SK-N-SH (cell line): ENCODE measurements at regions not wholly inside any gene's neighbourhood (a gene's known extent, or its start where the extent isn't known, plus 50 kb on each side); places are given as distances from the start of the nearest gene placed in this dataset.
"Not testable (repeated sequence)": the region's sequence is repeated elsewhere in the genome, so short reads cannot be mapped to it uniquely, and the experiment has no call there.

Source experiments
- CTCF ChIA-PET: fragments of 300-600, 350-600 bp; formaldehyde crosslinking; extraction: SDS; loops from one replicate; lab custom pipeline; 2021; lab: Yijun Ruan, JAX
- POLR2A ChIA-PET: fragments of 350-600 bp; sonication (Branson Sonifier 250); formaldehyde crosslinking; extraction: SDS; loops from one replicate; lab custom pipeline; 2020; ENCODE audit warnings: antibody characterized with exemption, inconsistent platforms; lab: Yijun Ruan, JAX
- DNase-seq: peaks from one replicate; pipeline ENCODE4 v3.0.0; 2012
- H2AFZ ChIP-seq: fragments of 200-600 bp; sonication (generic); 2 replicates; pipeline ENCODE4 v1.8.1; 2016; ENCODE audit warnings: antibody characterized with exemption, mild to moderate bottlenecking, low read depth
- H3F3A ChIP-seq: fragments of 200-600 bp; sonication (generic); replicated peaks from 2 replicates; pipeline ENCODE3; 2016; ENCODE audit warnings: antibody characterized with exemption, mild to moderate bottlenecking; ENCODE audit not compliant: insufficient read depth
- H3K27ac ChIP-seq, 2 experiments: fragments of 200-500 bp in 1 of 2; fragments of 200-600 bp in 1 of 2; sonication (Bioruptor generic) in 1 of 2; sonication (generic), shearing (Covaris generic) in 1 of 2; 2 replicates each; pipeline versions ENCODE4 v1.5.1 to v1.6.1; 2014 to 2016; ENCODE audit warnings: low read depth in 2 of 2, inconsistent platforms in 1 of 2, low read length in 1 of 2, mild to moderate bottlenecking in 1 of 2, mixed read lengths in 1 of 2
- H3K27me3 ChIP-seq: fragments of 200-600 bp; sonication (generic), shearing (Covaris generic); 2 replicates; pipeline ENCODE4 v1.6.1; 2016; ENCODE audit warnings: mixed run types; ENCODE audit not compliant: insufficient read depth
- H3K36me3 ChIP-seq, 2 experiments: fragments of 200-500 bp in 1 of 2; fragments of 200-600 bp in 1 of 2; sonication (Bioruptor generic) in 1 of 2; sonication (generic) in 1 of 2; replicated peaks in 1 of 2; 2 replicates each; pipeline versions ENCODE3 to v1.5.1; 2014 to 2016; ENCODE audit warnings: low read length in 1 of 2, mild to moderate bottlenecking in 1 of 2; ENCODE audit not compliant: insufficient read depth in 2 of 2, control insufficient read depth in 1 of 2
- H3K4me1 ChIP-seq, 2 experiments: fragments of 200-500 bp in 1 of 2; fragments of 200-600 bp in 1 of 2; sonication (Bioruptor generic) in 1 of 2; sonication (generic), shearing (Covaris generic) in 1 of 2; 2 replicates each; pipeline versions ENCODE4 v1.5.1 to v1.6.1; 2014 to 2016; ENCODE audit warnings: low read depth in 1 of 2, low read length in 1 of 2, mixed run types in 1 of 2; ENCODE audit not compliant: insufficient read depth in 2 of 2, control insufficient read depth in 1 of 2
- H3K4me2 ChIP-seq: fragments of 200-600 bp; sonication (generic), shearing (Covaris generic); 2 replicates; pipeline ENCODE4 v1.6.1; 2017; ENCODE audit warnings: mixed run types
- H3K4me3 ChIP-seq, 2 experiments: fragments of 200-500 bp in 1 of 2; fragments of 200-600 bp in 1 of 2; sonication (Bioruptor generic) in 1 of 2; sonication (generic), shearing (Covaris generic) in 1 of 2; 2 replicates each; pipeline versions ENCODE4 v1.5.1 to v1.8.1; 2014 to 2016; ENCODE audit warnings: low read depth in 2 of 2, inconsistent platforms in 1 of 2, low read length in 1 of 2, mild to moderate bottlenecking in 1 of 2, mixed read lengths in 1 of 2, moderate library complexity in 1 of 2
- H3K79me2 ChIP-seq: fragments of 200-600 bp; sonication (generic); 2 replicates; pipeline ENCODE4 v1.8.1; 2017; ENCODE audit warnings: mild to moderate bottlenecking; ENCODE audit not compliant: insufficient read depth
- H3K9ac ChIP-seq: fragments of 200-600 bp; sonication (generic); 2 replicates; pipeline ENCODE4 v1.6.1; 2017; ENCODE audit warnings: mixed run types
- H3K9me2 ChIP-seq: fragments of 200-600 bp; sonication (generic); 2 replicates; pipeline ENCODE4 v1.6.1; 2017; ENCODE audit warnings: mixed run types
- H3K9me3 ChIP-seq: fragments of 200-600 bp; sonication (generic); 2 replicates; pipeline ENCODE4 v1.6.1; 2017; ENCODE audit warnings: mixed run types, mild to moderate bottlenecking, moderate library complexity
- H4K20me1 ChIP-seq: fragments of 200-600 bp; sonication (generic); 2 replicates; pipeline ENCODE4 v1.6.1; 2017; ENCODE audit warnings: mild to moderate bottlenecking, mixed run types; ENCODE audit not compliant: insufficient read depth
- FOSL2 ChIP-seq: IDR thresholded peaks from 2 replicates; pipeline ENCODE4 v1.4.0; 2012; ENCODE audit warnings: low read depth, mild to moderate bottlenecking, moderate library complexity, borderline replicate concordance
- FOXJ3 ChIP-seq: sonication (generic); formaldehyde crosslinking; IDR thresholded peaks from 2 replicates; pipeline ENCODE4 v1.5.1; 2020; ENCODE audit warnings: mild to moderate bottlenecking, missing genetic modification reagents
- FOXM1 ChIP-seq: IDR thresholded peaks from 2 replicates; pipeline ENCODE4 v1.4.0; 2012; ENCODE audit warnings: low read depth, mild to moderate bottlenecking
- IRF3 ChIP-seq: fragments of 150-350 bp; IDR thresholded peaks from 2 replicates; pipeline ENCODE4 v1.6.1; 2016; ENCODE audit warnings: mild to moderate bottlenecking, low read depth, low read length
- MXI1 ChIP-seq: IDR thresholded peaks from 2 replicates; pipeline ENCODE4 v1.6.1; 2012; ENCODE audit warnings: mild to moderate bottlenecking, low read depth, low read length, improper control_type of control experiment
- RAD21 ChIP-seq: IDR thresholded peaks from 2 replicates; pipeline ENCODE4 v1.6.1; 2012; ENCODE audit warnings: mild to moderate bottlenecking, low read length
- RFX5 ChIP-seq: IDR thresholded peaks from 2 replicates; pipeline ENCODE4 v1.6.1; 2012; ENCODE audit warnings: mild to moderate bottlenecking, improper control_type of control experiment, low read length
- SIN3A ChIP-seq: IDR thresholded peaks from 2 replicates; pipeline ENCODE4 v1.6.1; 2012; ENCODE audit warnings: low read depth, mild to moderate bottlenecking, low read length, moderate library complexity, borderline replicate concordance
- TAF1 ChIP-seq: IDR thresholded peaks from 2 replicates; pipeline ENCODE4 v1.6.1; 2012; ENCODE audit warnings: low read depth, mild to moderate bottlenecking, low read length, moderate library complexity, borderline replicate concordance
- TCF12 ChIP-seq: IDR thresholded peaks from 2 replicates; pipeline ENCODE4 v1.4.0; 2012
- TEAD4 ChIP-seq: IDR thresholded peaks from 2 replicates; pipeline ENCODE4 v1.4.0; 2012; ENCODE audit warnings: mild to moderate bottlenecking, borderline replicate concordance; ENCODE audit not compliant: insufficient read depth
- WGBS: methylation state at CpG from one replicate; pipeline ENCODE4 v1.1.6; 2017; ENCODE audit warnings: low lambda C conversion rate; 5-methylcytosine and 5-hydroxymethylcytosine counted together
- TF ChIP-seq, protein P1 (sequence below): IDR thresholded peaks from 2 replicates; pipeline ENCODE4 v1.6.1; 2012; ENCODE audit warnings: mild to moderate bottlenecking, low read depth, low read length, moderate library complexity

- TF ChIP-seq TEAD4 (0 out of 2 replicates have a peak, but pooled peaks have one; percentile 27), TAF1 (no peak), SIN3A (no peak), MXI1 (no peak), FOXJ3 (CRISPR knock-in tag) (no peak), RFX5 (no peak), FOXM1 (no peak), RAD21 (no peak), IRF3 (no peak), TCF12 (peak; percentile 70; the same call in 1 of the 2 replicates), FOSL2 (peak; percentile 86; the same call in 1 of the 2 replicates)
- TF ChIP-seq, protein P1, sequence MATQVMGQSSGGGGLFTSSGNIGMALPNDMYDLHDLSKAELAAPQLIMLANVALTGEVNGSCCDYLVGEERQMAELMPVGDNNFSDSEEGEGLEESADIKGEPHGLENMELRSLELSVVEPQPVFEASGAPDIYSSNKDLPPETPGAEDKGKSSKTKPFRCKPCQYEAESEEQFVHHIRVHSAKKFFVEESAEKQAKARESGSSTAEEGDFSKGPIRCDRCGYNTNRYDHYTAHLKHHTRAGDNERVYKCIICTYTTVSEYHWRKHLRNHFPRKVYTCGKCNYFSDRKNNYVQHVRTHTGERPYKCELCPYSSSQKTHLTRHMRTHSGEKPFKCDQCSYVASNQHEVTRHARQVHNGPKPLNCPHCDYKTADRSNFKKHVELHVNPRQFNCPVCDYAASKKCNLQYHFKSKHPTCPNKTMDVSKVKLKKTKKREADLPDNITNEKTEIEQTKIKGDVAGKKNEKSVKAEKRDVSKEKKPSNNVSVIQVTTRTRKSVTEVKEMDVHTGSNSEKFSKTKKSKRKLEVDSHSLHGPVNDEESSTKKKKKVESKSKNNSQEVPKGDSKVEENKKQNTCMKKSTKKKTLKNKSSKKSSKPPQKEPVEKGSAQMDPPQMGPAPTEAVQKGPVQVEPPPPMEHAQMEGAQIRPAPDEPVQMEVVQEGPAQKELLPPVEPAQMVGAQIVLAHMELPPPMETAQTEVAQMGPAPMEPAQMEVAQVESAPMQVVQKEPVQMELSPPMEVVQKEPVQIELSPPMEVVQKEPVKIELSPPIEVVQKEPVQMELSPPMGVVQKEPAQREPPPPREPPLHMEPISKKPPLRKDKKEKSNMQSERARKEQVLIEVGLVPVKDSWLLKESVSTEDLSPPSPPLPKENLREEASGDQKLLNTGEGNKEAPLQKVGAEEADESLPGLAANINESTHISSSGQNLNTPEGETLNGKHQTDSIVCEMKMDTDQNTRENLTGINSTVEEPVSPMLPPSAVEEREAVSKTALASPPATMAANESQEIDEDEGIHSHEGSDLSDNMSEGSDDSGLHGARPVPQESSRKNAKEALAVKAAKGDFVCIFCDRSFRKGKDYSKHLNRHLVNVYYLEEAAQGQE, result no peak
Observed at GRCh38 chr1:188027613-188028012, 1198.9 kb downstream of the PLA2G4A start (continued).

GRCh38 chr1:188037572-188037971 lies 1208.8 kb downstream of the PLA2G4A start:
- H3K79me2 ChIP-seq, H3K9me3 ChIP-seq, H3K36me3 ChIP-seq, H3K4me1 ChIP-seq, H3K4me3 ChIP-seq, H4K20me1 ChIP-seq, H3K4me2 ChIP-seq, H3K9me2 ChIP-seq, H3K27ac ChIP-seq, H3F3A ChIP-seq, H2AFZ ChIP-seq, CTCF ChIA-PET, H3K9ac ChIP-seq, H3K27me3 ChIP-seq, POLR2A ChIA-PET, DNase-seq: not testable (repeated sequence)
- 0% methylated on average over 1 of the region's 2 CpGs for WGBS
